Lung (tissue), 11 donors: ENCODE measurements at regions not wholly inside any gene's neighbourhood (a gene's known extent, or its start where the extent isn't known, plus 50 kb on each side); places are given as distances from the start of the nearest gene placed in this dataset.

Experiments used
- ATAC-seq: fragments of 200-7000 bp; cut with Tn5 transposase; one replicate; pipeline ENCODE4 v1.9.1; 2020; ENCODE audit warnings: moderate number of reproducible peaks; ENCODE audit not compliant: insufficient read depth, low FRiP score
- DNase-seq, 3 donors: peaks; one replicate each; pipeline ENCODE4 v3.0.0-alpha.2; 2013 to 2017
- H3K27ac ChIP-seq, 2 donors: one replicate each; pipeline ENCODE4 v1.5.1; 2013; ENCODE audit warnings: mild to moderate bottlenecking in 2 of 2, moderate library complexity in 2 of 2, control low read depth in 1 of 2, inconsistent platforms in 1 of 2, low read depth in 1 of 2, low read length in 1 of 2
- H3K27me3 ChIP-seq, 3 donors: one replicate each; pipeline ENCODE4 v1.5.1; 2013; ENCODE audit warnings: low read length in 2 of 3; ENCODE audit not compliant: control insufficient read depth in 3 of 3, insufficient read depth in 3 of 3
- H3K36me3 ChIP-seq, 4 donors: one replicate each; pipeline ENCODE4 v1.5.1; 2013; ENCODE audit warnings: low read length in 4 of 4, mild to moderate bottlenecking in 1 of 4, moderate library complexity in 1 of 4; ENCODE audit not compliant: control insufficient read depth in 4 of 4, insufficient read depth in 4 of 4
- H3K4me1 ChIP-seq, 5 donors: one replicate each; pipeline ENCODE4 v1.5.1; 2013; ENCODE audit warnings: low read length in 5 of 5, mild to moderate bottlenecking in 2 of 5, moderate library complexity in 1 of 5; ENCODE audit not compliant: control insufficient read depth in 5 of 5, insufficient read depth in 5 of 5
- H3K4me3 ChIP-seq: one replicate; pipeline ENCODE4 v1.5.1; 2013; ENCODE audit warnings: mild to moderate bottlenecking, control low read depth, moderate library complexity
- H3K9ac ChIP-seq, 2 donors: one replicate each; pipeline ENCODE4 v1.5.1; 2013; ENCODE audit warnings: low read length in 2 of 2, control low read depth in 1 of 2; ENCODE audit not compliant: insufficient read depth in 1 of 2
- H3K9me3 ChIP-seq, 4 donors: one replicate each; pipeline ENCODE4 v1.5.1; 2013; ENCODE audit warnings: low read length in 3 of 4, mild to moderate bottlenecking in 1 of 4, moderate library complexity in 1 of 4; ENCODE audit not compliant: control insufficient read depth in 4 of 4, insufficient read depth in 3 of 4
- WGBS, 2 donors: extraction: QIAGEN DNeasy Blood & Tissue Kit; methylation state at CpG; one replicate each; pipeline ENCODE4 v1.1.7; 2013; 5-methylcytosine and 5-hydroxymethylcytosine counted together
- TF ChIP-seq, protein P1 (sequence below): IDR thresholded peaks from 2 replicates; pipeline ENCODE4 v1.5.1; 2012; ENCODE audit warnings: mild to moderate bottlenecking; ENCODE audit errors: control extremely low read depth, extremely low read depth
- donor health status: control.
- donor health status: control.
- donor health status: Bipolar disorder and iron deficiency.
- donor health status: healthy.
- donor health status: DM: yes; HTN: yes; CAD: no.

DNA sequence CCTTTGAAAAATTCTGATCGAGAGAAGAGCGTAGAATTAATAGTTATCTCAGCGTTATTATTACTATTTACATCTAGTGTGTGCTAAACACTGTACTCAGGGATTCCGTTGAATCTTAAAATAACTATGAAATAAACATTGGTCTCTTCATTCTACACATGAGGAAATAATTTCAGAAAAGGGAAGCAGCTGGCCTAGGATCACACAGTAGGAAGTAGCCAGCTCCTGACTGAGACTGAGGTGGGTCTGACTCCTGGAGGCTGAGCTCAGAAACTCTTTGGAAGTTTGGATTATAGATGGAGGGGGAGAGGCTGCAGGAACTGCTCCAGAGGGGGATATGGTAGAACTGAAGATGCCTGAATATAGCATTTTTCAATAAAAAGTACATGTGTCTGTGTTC is 183.9 kb upstream of the WDR11 start:
- no peak overlapping the region for H3K9ac ChIP-seq
- WGBS, 2 donors = 33 to 35% methylated on average over 4 of the region's 4 CpGs
- no peak overlapping the region for H3K27ac ChIP-seq
- H3K27me3 ChIP-seq = no peaks in the 10 kb centered on the region
- DNase-seq = peak in 2 of 3 donors; percentile 1 to 12
- no peak for ATAC-seq
- no peaks in the 10 kb centered on the region for H3K9me3 ChIP-seq
- TF ChIP-seq, protein P1, sequence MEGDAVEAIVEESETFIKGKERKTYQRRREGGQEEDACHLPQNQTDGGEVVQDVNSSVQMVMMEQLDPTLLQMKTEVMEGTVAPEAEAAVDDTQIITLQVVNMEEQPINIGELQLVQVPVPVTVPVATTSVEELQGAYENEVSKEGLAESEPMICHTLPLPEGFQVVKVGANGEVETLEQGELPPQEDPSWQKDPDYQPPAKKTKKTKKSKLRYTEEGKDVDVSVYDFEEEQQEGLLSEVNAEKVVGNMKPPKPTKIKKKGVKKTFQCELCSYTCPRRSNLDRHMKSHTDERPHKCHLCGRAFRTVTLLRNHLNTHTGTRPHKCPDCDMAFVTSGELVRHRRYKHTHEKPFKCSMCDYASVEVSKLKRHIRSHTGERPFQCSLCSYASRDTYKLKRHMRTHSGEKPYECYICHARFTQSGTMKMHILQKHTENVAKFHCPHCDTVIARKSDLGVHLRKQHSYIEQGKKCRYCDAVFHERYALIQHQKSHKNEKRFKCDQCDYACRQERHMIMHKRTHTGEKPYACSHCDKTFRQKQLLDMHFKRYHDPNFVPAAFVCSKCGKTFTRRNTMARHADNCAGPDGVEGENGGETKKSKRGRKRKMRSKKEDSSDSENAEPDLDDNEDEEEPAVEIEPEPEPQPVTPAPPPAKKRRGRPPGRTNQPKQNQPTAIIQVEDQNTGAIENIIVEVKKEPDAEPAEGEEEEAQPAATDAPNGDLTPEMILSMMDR = no peak
- no peak overlapping the region for H3K4me3 ChIP-seq
- H3K4me1 ChIP-seq = no peaks in the 10 kb centered on the region
- no peaks in the 10 kb centered on the region for H3K36me3 ChIP-seq

DNA sequence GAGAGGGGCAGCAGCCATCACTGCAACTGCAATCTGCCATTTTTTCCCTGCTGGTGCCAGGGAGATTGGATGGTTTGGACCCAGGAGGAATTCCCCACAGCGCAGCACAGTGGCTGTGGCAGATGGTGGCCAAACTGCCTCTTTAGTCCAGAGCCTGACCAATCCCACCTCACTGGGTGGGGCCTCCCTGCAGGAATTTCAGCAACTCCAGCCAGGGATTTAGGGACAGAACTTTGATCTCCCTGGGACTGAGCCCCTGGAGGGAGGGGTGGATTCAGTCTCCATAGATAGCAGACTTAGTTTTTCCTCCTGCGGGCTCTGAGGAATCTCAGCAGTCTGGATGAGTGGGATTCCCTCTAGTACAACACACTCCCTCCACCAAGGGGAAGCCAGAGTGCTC is 179.7 kb upstream of the WDR11 start:
- Histone ChIP-seq H3K9ac (no peak overlapping the region), H3K27me3 (no peaks in the 10 kb centered on the region), H3K36me3 (no peaks in the 10 kb centered on the region), H3K27ac (no peak overlapping the region), H3K9me3 (peaks cover 0 to 6% (median 0%) of the 10 kb centered on the region in 4 donors), H3K4me1 (no peaks in the 10 kb centered on the region), H3K4me3 (no peak overlapping the region)
- 84% methylated on average over 2 of the region's 2 CpGs for WGBS, 2 donors
- TF ChIP-seq, protein P1 = no peak
- no peak for DNase-seq
- ATAC-seq = no peak

DNA sequence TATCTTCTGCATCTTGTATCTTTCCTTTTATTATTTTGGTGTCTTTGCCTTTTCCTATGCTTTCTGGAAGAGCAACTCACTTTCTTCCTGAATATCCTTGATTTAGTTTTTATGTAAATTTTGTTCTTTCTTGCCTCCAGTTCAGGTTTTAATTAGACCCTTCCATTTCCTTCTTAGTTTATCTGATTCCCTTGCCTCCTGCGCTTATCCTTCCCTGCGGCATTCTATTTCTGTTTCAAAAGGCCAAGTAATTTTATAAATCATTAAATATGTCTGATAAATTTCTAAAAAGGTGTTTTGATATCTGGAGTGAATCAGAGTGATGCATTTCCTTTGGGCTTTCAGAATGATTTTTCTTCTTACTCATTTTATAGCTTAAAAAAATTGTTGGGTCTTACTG is 167.7 kb upstream of the WDR11 start:
- H3K4me3 ChIP-seq = no peak overlapping the region
- TF ChIP-seq, protein P1 = no peak
- WGBS, 2 donors = 95 to 96% methylated on average over 2 of the region's 2 CpGs
- H3K27ac ChIP-seq = no peak overlapping the region
- no peaks in the 10 kb centered on the region for H3K9me3 ChIP-seq
- no peak for DNase-seq
- H3K36me3 ChIP-seq = no peaks in the 10 kb centered on the region
- no peaks in the 10 kb centered on the region for H3K27me3 ChIP-seq
- peaks cover 0 to 2% (median 0%) of the 10 kb centered on the region in 5 donors for H3K4me1 ChIP-seq
- ATAC-seq = no peak
- no peak overlapping the region for H3K9ac ChIP-seq

DNA sequence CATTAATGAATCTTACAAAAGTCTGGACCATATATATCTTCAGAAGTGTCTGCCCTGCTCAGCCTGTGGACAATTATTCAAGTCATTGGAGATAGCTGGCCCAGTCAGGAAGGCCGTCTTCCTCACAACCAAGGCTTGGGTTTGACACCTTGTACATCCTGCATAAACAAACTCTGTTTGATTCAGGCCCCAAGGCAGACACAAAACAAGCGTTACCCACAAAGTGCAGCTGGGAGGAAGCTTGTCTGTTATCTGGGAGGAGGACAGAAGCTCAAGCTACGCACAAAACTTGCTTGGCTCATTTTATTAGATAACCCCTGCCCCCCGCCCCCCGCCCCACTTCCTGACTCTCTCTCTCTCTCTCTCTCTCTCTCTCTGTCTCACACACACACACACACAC is 166.9 kb upstream of the WDR11 start:
- TF ChIP-seq, protein P1 = no peak
- no peak overlapping the region for H3K9ac ChIP-seq
- no peak overlapping the region for H3K4me3 ChIP-seq
- no peaks in the 10 kb centered on the region for H3K27me3 ChIP-seq
- 12 to 17% methylated on average over 5 of the region's 5 CpGs for WGBS, 2 donors
- ATAC-seq = no peak
- no peak overlapping the region for H3K27ac ChIP-seq
- H3K9me3 ChIP-seq = no peaks in the 10 kb centered on the region
- no peaks in the 10 kb centered on the region for H3K36me3 ChIP-seq
- peaks cover 0 to 2% (median 0%) of the 10 kb centered on the region in 5 donors for H3K4me1 ChIP-seq
- no peak for DNase-seq
